GM23248 (cell line): ENCODE measurements at regions not wholly inside any gene's neighbourhood (a gene's known extent, or its start where the extent isn't known, plus 50 kb on each side); places are given as distances from the start of the nearest gene placed in this dataset.

Experiments used
- DNase-seq: peaks from one replicate; pipeline ENCODE4 v3.0.0-alpha.2; 2015
- H2AFZ ChIP-seq: fragments of 200-600 bp; sonication (generic); 2 replicates; pipeline ENCODE4 v1.6.1; 2016; ENCODE audit warnings: antibody characterized with exemption
- H3F3A ChIP-seq: fragments of 200-600 bp; sonication (generic); 2 replicates; pipeline ENCODE4 v1.6.1; 2016; ENCODE audit warnings: mild to moderate bottlenecking, antibody characterized with exemption, mixed run types; ENCODE audit not compliant: insufficient read depth
- H3K27ac ChIP-seq: fragments of 200-600 bp; sonication (generic); 2 replicates; pipeline ENCODE4 v1.5.1; 2016; ENCODE audit warnings: mild to moderate bottlenecking
- H3K27me3 ChIP-seq: fragments of 200-600 bp; sonication (generic); replicated peaks from 2 replicates; pipeline ENCODE4 v1.6.1; 2016; ENCODE audit warnings: mild to moderate bottlenecking; ENCODE audit not compliant: insufficient read depth
- H3K36me3 ChIP-seq: fragments of 200-600 bp; sonication (generic); 2 replicates; pipeline ENCODE4 v1.6.1; 2016; ENCODE audit warnings: low read depth, mild to moderate bottlenecking
- H3K4me1 ChIP-seq: fragments of 200-600 bp; sonication (generic); 2 replicates; pipeline ENCODE4 v1.6.1; 2016; ENCODE audit warnings: mild to moderate bottlenecking; ENCODE audit not compliant: insufficient read depth
- H3K4me2 ChIP-seq: fragments of 200-600 bp; sonication (generic); one replicate; pipeline ENCODE4 v1.6.1; 2016; ENCODE audit warnings: mild to moderate bottlenecking; ENCODE audit not compliant: unreplicated experiment
- H3K4me3 ChIP-seq: fragments of 200-600 bp; sonication (generic); 2 replicates; pipeline ENCODE4 v1.5.1; 2016; ENCODE audit warnings: mild to moderate bottlenecking
- H3K79me2 ChIP-seq: fragments of 200-600 bp; sonication (generic); 2 replicates; pipeline ENCODE4 v1.6.1; 2016; ENCODE audit warnings: mild to moderate bottlenecking; ENCODE audit not compliant: insufficient read depth
- H3K9ac ChIP-seq: fragments of 200-600 bp; sonication (generic); 2 replicates; pipeline ENCODE4 v1.6.1; 2016; ENCODE audit warnings: mild to moderate bottlenecking
- H3K9me2 ChIP-seq: fragments of 200-600 bp; sonication (generic); 2 replicates; pipeline ENCODE4 v1.6.1; 2016; ENCODE audit warnings: mixed run types, mild to moderate bottlenecking, moderate library complexity; ENCODE audit not compliant: insufficient read depth
- H3K9me3 ChIP-seq: fragments of 200-600 bp; sonication (generic); one replicate; pipeline ENCODE4 v1.6.1; 2017; ENCODE audit warnings: low read depth
- H4K20me1 ChIP-seq: fragments of 200-600 bp; sonication (generic); 2 replicates; pipeline ENCODE4 v1.6.0; 2016; ENCODE audit not compliant: insufficient read depth
- EZH2 ChIP-seq: fragments of 200-600 bp; sonication (generic); IDR thresholded peaks from 2 replicates; pipeline ENCODE4 v1.6.1; 2018; ENCODE audit warnings: antibody characterized with exemption, mild to moderate bottlenecking; ENCODE audit not compliant: insufficient read depth, poor library complexity, severe bottlenecking
- EZH2phosphoT487 ChIP-seq: fragments of 200-600 bp; sonication (generic); IDR thresholded peaks from 2 replicates; pipeline ENCODE4 v1.6.1; 2018; ENCODE audit warnings: antibody characterized with exemption, moderate library complexity, mild to moderate bottlenecking, low read depth; ENCODE audit not compliant: insufficient read depth
- WGBS, 2 experiments: methylation state at CpG; one replicate each; pipeline ENCODE4 v1.1.6; 2015 to 2017; ENCODE audit warnings: low lambda C conversion rate in 2 of 2, low coverage in 1 of 2; ENCODE audit errors: missing lambda C conversion rate in 2 of 2; 5-methylcytosine and 5-hydroxymethylcytosine counted together
- in situ Hi-C: fragments of 300-500 bp; cut with MboI; formaldehyde crosslinking; loops from 2 replicates; pipeline ENCODE4 v1.15.0; 2020

- no peaks in the 10 kb centered on the region for H3K9me3 ChIP-seq
- H3F3A ChIP-seq = no peaks in the 10 kb centered on the region
- WGBS, 2 experiments = 48 to 65% methylated on average over 1 of the region's 1 CpG
These were observed 125.9 kb upstream of the PPARGC1A start for GRCh38 chr4:24015782-24016181.

GRCh38 chr4:24013668-24014422 lies 124.0 kb upstream of the PPARGC1A start:
- Histone ChIP-seq H4K20me1 (no peaks in the 10 kb centered on the region), H3K9ac (no peak overlapping the region), H3K4me3 (no peak overlapping the region), H3K27me3 (peaks cover 11% of the 10 kb centered on the region; the same call in 1 of the 2 replicates), H3K79me2 (no peaks in the 10 kb centered on the region), H3K4me1 (no peaks in the 10 kb centered on the region), H3K36me3 (no peaks in the 10 kb centered on the region), H2AFZ (no peak overlapping the region), H3K27ac (no peak overlapping the region), H3K9me3 (no peaks in the 10 kb centered on the region), H3F3A (no peaks in the 10 kb centered on the region), H3K4me2 (no peak overlapping the region), H3K9me2 (no peaks in the 10 kb centered on the region)
- WGBS, 2 experiments = 47 to 48% methylated on average over 8 of the region's 8 CpGs
- in situ Hi-C loops = no loop called here
- no peak for DNase-seq
- TF ChIP-seq EZH2 (no peak), EZH2phosphoT487 (no peak)

More at GRCh38 chr4:24015782-24016181, 125.9 kb upstream of the PPARGC1A start:
- H3K9ac ChIP-seq = no peak overlapping the region
- H3K79me2 ChIP-seq = no peaks in the 10 kb centered on the region
- H3K27ac ChIP-seq = no peak overlapping the region
- no peaks in the 10 kb centered on the region for H3K4me1 ChIP-seq
- DNase-seq = no peak
- H2AFZ ChIP-seq = no peak overlapping the region
- H4K20me1 ChIP-seq = no peaks in the 10 kb centered on the region
- TF ChIP-seq EZH2 (no peak), EZH2phosphoT487 (no peak)
- no peak overlapping the region for H3K4me2 ChIP-seq
- in situ Hi-C loops = no loop called here
- H3K4me3 ChIP-seq = no peak overlapping the region
- no peaks in the 10 kb centered on the region for H3K36me3 ChIP-seq
- H3K9me2 ChIP-seq = no peaks in the 10 kb centered on the region
- H3K27me3 ChIP-seq = peaks cover 12% of the 10 kb centered on the region; the same call in 1 of the 2 replicates

GRCh38 chr4:24010994-24011393 lies 121.1 kb upstream of the PPARGC1A start:
- no peaks in the 10 kb centered on the region for H3F3A ChIP-seq
- TF ChIP-seq EZH2 (no peak), EZH2phosphoT487 (no peak)
- no peak overlapping the region for H2AFZ ChIP-seq
- no peaks in the 10 kb centered on the region for H3K9me3 ChIP-seq
- H3K27ac ChIP-seq = no peak overlapping the region
- in situ Hi-C loops = no loop called here
- H3K4me2 ChIP-seq = no peak overlapping the region
- no peaks in the 10 kb centered on the region for H3K4me1 ChIP-seq
- H3K79me2 ChIP-seq = no peaks in the 10 kb centered on the region
- no peak for DNase-seq
- 0% methylated on average over 1 of the region's 1 CpG for WGBS, 2 experiments
- H3K27me3 ChIP-seq = peaks cover 27% of the 10 kb centered on the region
- no peak overlapping the region for H3K9ac ChIP-seq
- H4K20me1 ChIP-seq = no peaks in the 10 kb centered on the region
- H3K4me3 ChIP-seq = no peak overlapping the region
- H3K36me3 ChIP-seq = no peaks in the 10 kb centered on the region
- no peaks in the 10 kb centered on the region for H3K9me2 ChIP-seq

GRCh38 chr4:24010573-24010972 lies 120.7 kb upstream of the PPARGC1A start:
- no peaks in the 10 kb centered on the region for H3K36me3 ChIP-seq
- TF ChIP-seq EZH2phosphoT487 (no peak), EZH2 (no peak)
- no peak for DNase-seq
- H3K9me3 ChIP-seq = no peaks in the 10 kb centered on the region
- H4K20me1 ChIP-seq = no peaks in the 10 kb centered on the region
- no peaks in the 10 kb centered on the region for H3F3A ChIP-seq
- no peak overlapping the region for H3K4me2 ChIP-seq
- 25 to 29% methylated on average over 3 of the region's 3 CpGs for WGBS, 2 experiments
- H3K4me3 ChIP-seq = no peak overlapping the region
- H3K27me3 ChIP-seq = peaks cover 28% of the 10 kb centered on the region
- no peak overlapping the region for H3K9ac ChIP-seq
- no peaks in the 10 kb centered on the region for H3K9me2 ChIP-seq
- no peak overlapping the region for H2AFZ ChIP-seq
- no peaks in the 10 kb centered on the region for H3K79me2 ChIP-seq
- no peak overlapping the region for H3K27ac ChIP-seq
- no peaks in the 10 kb centered on the region for H3K4me1 ChIP-seq
- in situ Hi-C loops = no loop called here
